Loucy (cell line): ENCODE measurements at regions not wholly inside any gene's neighbourhood (a gene's known extent, or its start where the extent isn't known, plus 50 kb on each side); places are given as distances from the start of the nearest gene placed in this dataset.

Experiments
- H2AFZ ChIP-seq: fragments of 200-600 bp; sonication (generic); 2 replicates; pipeline ENCODE4 v1.6.0; 2016; ENCODE audit warnings: antibody characterized with exemption, mild to moderate bottlenecking, low read length, moderate library complexity
- H3F3A ChIP-seq: fragments of 200-600 bp; 2 replicates; pipeline ENCODE4 v1.6.0; 2016; ENCODE audit warnings: antibody characterized with exemption, low read depth, mild to moderate bottlenecking
- H3K27me3 ChIP-seq: fragments of 200-600 bp; sonication (generic); 2 replicates; pipeline ENCODE4 v1.6.1; 2014; ENCODE audit warnings: low read length, mild to moderate bottlenecking; ENCODE audit not compliant: insufficient read depth, poor library complexity, severe bottlenecking
- H3K36me3 ChIP-seq: fragments of 200-600 bp; sonication (generic); 2 replicates; pipeline ENCODE4 v1.6.1; 2016; ENCODE audit warnings: low read length; ENCODE audit not compliant: insufficient read depth
- H3K4me1 ChIP-seq: fragments of 200-600 bp; sonication (generic); 2 replicates; pipeline ENCODE4 v1.5.1; 2014; ENCODE audit warnings: low read length, mild to moderate bottlenecking; ENCODE audit not compliant: insufficient read depth, poor library complexity, severe bottlenecking
- H3K4me2 ChIP-seq: fragments of 200-600 bp; sonication (generic); 2 replicates; pipeline ENCODE4 v1.6.0; 2014; ENCODE audit warnings: antibody characterized with exemption, low read length, low read depth, mild to moderate bottlenecking; ENCODE audit not compliant: poor library complexity, severe bottlenecking
- H3K4me3 ChIP-seq: fragments of 200-600 bp; sonication (generic); 2 replicates; pipeline ENCODE4 v1.5.1; 2014; ENCODE audit warnings: low read length, mild to moderate bottlenecking, mixed read lengths; ENCODE audit not compliant: poor library complexity, severe bottlenecking
- H3K79me2 ChIP-seq: fragments of 200-600 bp; sonication (generic); 2 replicates; pipeline ENCODE4 v1.6.1; 2014; ENCODE audit warnings: low read length; ENCODE audit not compliant: insufficient read depth
- H3K9ac ChIP-seq: fragments of 200-600 bp; sonication (generic); 2 replicates; pipeline ENCODE4 v1.6.0; 2014; ENCODE audit warnings: mild to moderate bottlenecking, low read depth, low read length, moderate library complexity; ENCODE audit not compliant: poor library complexity, severe bottlenecking
- H3K9me2 ChIP-seq: fragments of 200-600 bp; sonication (generic); replicated peaks from 2 replicates; pipeline ENCODE4 v1.6.1; 2016; ENCODE audit warnings: low read depth, low read length, mixed read lengths
- H3K9me3 ChIP-seq: fragments of 200-600 bp; sonication (generic); 2 replicates; pipeline ENCODE4 v1.6.1; 2014; ENCODE audit warnings: mild to moderate bottlenecking, antibody characterized with exemption, low read length, low read depth; ENCODE audit not compliant: insufficient read depth
- H4K20me1 ChIP-seq: fragments of 200-600 bp; sonication (generic); 2 replicates; pipeline ENCODE4 v1.6.0; 2014; ENCODE audit warnings: antibody characterized with exemption, low read length, mild to moderate bottlenecking; ENCODE audit not compliant: insufficient read depth, poor library complexity, severe bottlenecking
- EZH2phosphoT487 ChIP-seq: fragments of 200-600 bp; IDR thresholded peaks from 2 replicates; pipeline ENCODE4 v1.6.1; 2018; ENCODE audit warnings: antibody characterized with exemption, mild to moderate bottlenecking, moderate library complexity, borderline replicate concordance
- TF ChIP-seq, protein P1 (sequence below): fragments of 200-600 bp; sonication (generic); conservative IDR thresholded peaks from 2 replicates; pipeline ENCODE4 v1.5.1; 2014; ENCODE audit warnings: mild to moderate bottlenecking, antibody characterized with exemption, low read length

DNA sequence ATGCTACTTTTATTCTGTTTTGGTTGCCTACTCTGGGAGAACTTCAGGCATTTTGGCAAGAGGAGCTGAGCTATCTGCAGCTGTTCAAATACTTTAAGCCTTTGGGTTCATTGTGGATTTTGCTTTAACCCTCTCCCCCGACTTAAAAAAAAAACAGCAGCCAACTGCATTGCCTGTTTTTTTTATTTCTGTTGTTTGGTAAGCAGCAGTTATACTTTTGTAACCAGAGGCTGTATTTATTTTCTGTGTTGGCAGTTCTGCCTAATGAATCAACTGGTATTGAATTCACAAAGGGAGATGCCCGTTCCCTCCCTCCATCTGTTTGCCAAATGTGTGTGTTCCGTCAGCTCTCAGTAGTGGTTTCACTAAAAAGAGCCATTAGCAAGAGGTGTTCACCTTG, 484.0 kb downstream of the UTRN start:
- Histone ChIP-seq H3K9me2 (no peaks in the 10 kb centered on the region), H3F3A (no peaks in the 10 kb centered on the region), H3K9ac (no peak overlapping the region), H4K20me1 (no peaks in the 10 kb centered on the region), H3K27me3 (no peaks in the 10 kb centered on the region), H2AFZ (no peak overlapping the region), H3K79me2 (no peaks in the 10 kb centered on the region), H3K4me2 (no peak overlapping the region), H3K9me3 (no peaks in the 10 kb centered on the region), H3K36me3 (peaks cover 8% of the 10 kb centered on the region), H3K4me3 (no peak overlapping the region), H3K4me1 (no peaks in the 10 kb centered on the region)
- TF ChIP-seq EZH2phosphoT487: no peak
- TF ChIP-seq, protein P1, sequence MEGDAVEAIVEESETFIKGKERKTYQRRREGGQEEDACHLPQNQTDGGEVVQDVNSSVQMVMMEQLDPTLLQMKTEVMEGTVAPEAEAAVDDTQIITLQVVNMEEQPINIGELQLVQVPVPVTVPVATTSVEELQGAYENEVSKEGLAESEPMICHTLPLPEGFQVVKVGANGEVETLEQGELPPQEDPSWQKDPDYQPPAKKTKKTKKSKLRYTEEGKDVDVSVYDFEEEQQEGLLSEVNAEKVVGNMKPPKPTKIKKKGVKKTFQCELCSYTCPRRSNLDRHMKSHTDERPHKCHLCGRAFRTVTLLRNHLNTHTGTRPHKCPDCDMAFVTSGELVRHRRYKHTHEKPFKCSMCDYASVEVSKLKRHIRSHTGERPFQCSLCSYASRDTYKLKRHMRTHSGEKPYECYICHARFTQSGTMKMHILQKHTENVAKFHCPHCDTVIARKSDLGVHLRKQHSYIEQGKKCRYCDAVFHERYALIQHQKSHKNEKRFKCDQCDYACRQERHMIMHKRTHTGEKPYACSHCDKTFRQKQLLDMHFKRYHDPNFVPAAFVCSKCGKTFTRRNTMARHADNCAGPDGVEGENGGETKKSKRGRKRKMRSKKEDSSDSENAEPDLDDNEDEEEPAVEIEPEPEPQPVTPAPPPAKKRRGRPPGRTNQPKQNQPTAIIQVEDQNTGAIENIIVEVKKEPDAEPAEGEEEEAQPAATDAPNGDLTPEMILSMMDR: no peak

DNA sequence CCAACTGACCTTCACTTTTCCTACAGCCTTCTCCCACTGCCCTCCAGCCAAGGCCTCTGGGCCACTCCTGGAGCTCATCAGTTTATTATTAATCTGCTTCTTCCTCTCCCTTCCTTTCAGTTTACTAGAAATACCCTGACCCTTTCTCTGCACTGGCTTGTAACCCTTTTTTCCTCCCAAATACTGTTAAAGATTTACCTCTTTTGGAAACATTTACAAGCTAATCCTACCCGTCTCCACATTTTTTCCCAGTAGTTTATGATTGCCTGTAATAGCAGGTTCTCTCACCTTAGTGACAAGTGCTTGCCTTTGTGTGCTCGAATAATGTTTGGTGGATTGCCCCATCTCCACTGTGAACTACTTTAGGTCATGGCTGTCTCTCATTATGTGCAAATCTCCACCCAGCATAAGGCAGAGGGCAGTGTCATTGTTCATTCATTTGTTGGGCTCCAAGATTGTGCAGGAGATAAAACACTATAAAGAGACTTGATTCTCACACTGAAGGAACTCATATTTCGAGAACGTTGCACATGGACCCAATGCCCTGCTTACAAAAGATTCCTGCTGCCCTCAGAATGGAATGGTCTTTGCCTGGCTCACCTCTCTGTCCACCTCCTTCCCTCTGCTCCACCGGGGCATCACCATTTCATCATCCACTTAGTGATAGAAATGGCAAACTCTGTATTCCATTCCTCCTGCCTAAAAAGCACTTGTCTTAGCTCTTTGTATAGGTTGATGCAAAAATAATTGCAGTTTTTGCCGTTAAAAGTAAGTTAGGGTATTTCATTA, 491.1 kb downstream of the UTRN start:
- Histone ChIP-seq H4K20me1 (no peaks in the 10 kb centered on the region), H3K9me3 (no peaks in the 10 kb centered on the region), H3K4me2 (no peak overlapping the region), H3F3A (no peaks in the 10 kb centered on the region), H3K79me2 (no peaks in the 10 kb centered on the region), H3K27me3 (no peaks in the 10 kb centered on the region), H2AFZ (no peak overlapping the region), H3K4me3 (no peak overlapping the region), H3K9ac (no peak overlapping the region), H3K36me3 (peaks cover 34% of the 10 kb centered on the region; the same call in 1 of the 2 replicates), H3K9me2 (no peaks in the 10 kb centered on the region), H3K4me1 (no peaks in the 10 kb centered on the region)
- TF ChIP-seq, protein P1: no peak
- no peak for TF ChIP-seq EZH2phosphoT487

DNA sequence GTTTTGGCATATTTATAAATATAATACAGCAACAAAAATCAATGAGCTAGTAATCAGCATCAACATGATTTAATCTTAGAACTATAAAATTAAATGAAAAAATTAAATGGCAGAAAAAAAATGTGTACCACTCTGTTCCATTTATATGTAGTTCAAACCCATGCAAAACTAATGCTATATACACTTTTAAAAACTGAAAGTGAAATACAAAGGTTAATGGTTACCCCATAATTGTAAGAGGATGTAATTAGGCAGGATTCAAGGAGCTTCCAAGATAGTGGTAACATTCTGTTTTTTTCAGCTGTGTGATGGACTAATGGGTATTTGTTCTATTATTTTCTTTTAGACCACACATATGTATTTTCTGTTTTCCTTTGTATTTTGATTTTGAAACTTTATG, 492.1 kb downstream of the UTRN start:
- Histone ChIP-seq H2AFZ (no peak overlapping the region), H3K79me2 (no peaks in the 10 kb centered on the region), H3F3A (no peaks in the 10 kb centered on the region), H3K4me3 (no peak overlapping the region), H3K9me3 (no peaks in the 10 kb centered on the region), H3K4me1 (no peaks in the 10 kb centered on the region), H3K9ac (no peak overlapping the region), H3K27me3 (no peaks in the 10 kb centered on the region), H4K20me1 (no peaks in the 10 kb centered on the region), H3K9me2 (no peaks in the 10 kb centered on the region), H3K36me3 (peaks cover 34% of the 10 kb centered on the region; the same call in 1 of the 2 replicates), H3K4me2 (no peak overlapping the region)
- no peak for TF ChIP-seq EZH2phosphoT487
- TF ChIP-seq, protein P1: no peak
